Activated CD4-positive, alpha-beta T cell treated with anti-CD3 and anti-CD28 coated beads, Interleukin-2, amount 10 ng/mL, durations not matched to agents 24 days and 14 days (primary cell): ENCODE measurements at regions not wholly inside any gene's neighbourhood (a gene's known extent, or its start where the extent isn't known, plus 50 kb on each side); places are given as distances from the start of the nearest gene placed in this dataset.
"Not testable (repeated sequence)": the region's sequence is repeated elsewhere in the genome, so short reads cannot be mapped to it uniquely, and the experiment has no call there.

Source experiments
- DNase-seq: peaks from one replicate; pipeline ENCODE4 v3.0.0; 2022
- H3K27ac Mint-ChIP-seq: one replicate; pipeline ENCODE4 v1.8.0; 2022; ENCODE audit warnings: mild to moderate bottlenecking, mixed read lengths
- H3K27me3 Mint-ChIP-seq: one replicate; pipeline ENCODE4 v1.8.0; 2022; ENCODE audit warnings: mixed read lengths
- H3K36me3 Mint-ChIP-seq: one replicate; pipeline ENCODE4 v1.8.0; 2022; ENCODE audit warnings: low read depth, mild to moderate bottlenecking, mixed read lengths
- H3K4me1 Mint-ChIP-seq: one replicate; pipeline ENCODE4 v1.8.0; 2021; ENCODE audit warnings: mixed read lengths
- H3K4me3 Mint-ChIP-seq: one replicate; pipeline ENCODE4 v1.8.0; 2022; ENCODE audit warnings: mild to moderate bottlenecking, moderate library complexity, mixed read lengths
- H3K9me3 Mint-ChIP-seq: one replicate; pipeline ENCODE4 v1.8.0; 2021; ENCODE audit warnings: mixed read lengths
- intact Hi-C: fragments of 100-400 bp; cut with micrococcal nuclease; formaldehyde crosslinking; loops from one replicate; pipeline ENCODE4 v1.15.1; 2023

- intact Hi-C loops = no loop called here
These were observed 360.2 kb downstream of the ZIC3 start for GRCh38 chrX:137926090-137926489.

GRCh38 chrX:137929951-137930350 is 364.0 kb downstream of the ZIC3 start:
- intact Hi-C loops = no loop called here
- no peaks in the 10 kb centered on the region for H3K4me1 Mint-ChIP-seq
- no peak for DNase-seq
- H3K36me3 Mint-ChIP-seq = no peaks in the 10 kb centered on the region
- H3K27me3 Mint-ChIP-seq = no peaks in the 10 kb centered on the region
- H3K4me3 Mint-ChIP-seq = no peak overlapping the region
- no peak overlapping the region for H3K27ac Mint-ChIP-seq
- no peaks in the 10 kb centered on the region for H3K9me3 Mint-ChIP-seq

More at GRCh38 chrX:137926090-137926489, 360.2 kb downstream of the ZIC3 start:
- Mint-ChIP-seq H3K4me1 (no peaks in the 10 kb centered on the region), H3K9me3 (no peaks in the 10 kb centered on the region), H3K27ac (no peak overlapping the region), H3K27me3 (no peaks in the 10 kb centered on the region), H3K4me3 (no peak overlapping the region), H3K36me3 (no peaks in the 10 kb centered on the region)
- DNase-seq = no peak

- no peak overlapping the region for H3K27ac Mint-ChIP-seq
- intact Hi-C loops = no loop called here
- H3K9me3 Mint-ChIP-seq = no peaks in the 10 kb centered on the region
- H3K4me1 Mint-ChIP-seq = no peaks in the 10 kb centered on the region
- no peak overlapping the region for H3K4me3 Mint-ChIP-seq
- H3K27me3 Mint-ChIP-seq = no peaks in the 10 kb centered on the region
- DNase-seq = no peak
- H3K36me3 Mint-ChIP-seq = no peaks in the 10 kb centered on the region
These were observed 364.6 kb downstream of the ZIC3 start for GRCh38 chrX:137930533-137930932.

- H3K27ac Mint-ChIP-seq, DNase-seq, H3K4me1 Mint-ChIP-seq, H3K36me3 Mint-ChIP-seq, H3K4me3 Mint-ChIP-seq, intact Hi-C loops, H3K9me3 Mint-ChIP-seq, H3K27me3 Mint-ChIP-seq: not testable (repeated sequence)
These were observed 368.3 kb downstream of the ZIC3 start for GRCh38 chrX:137934214-137934613.

- H3K36me3 Mint-ChIP-seq, H3K9me3 Mint-ChIP-seq, H3K4me1 Mint-ChIP-seq, H3K27me3 Mint-ChIP-seq, H3K4me3 Mint-ChIP-seq, intact Hi-C loops, H3K27ac Mint-ChIP-seq, DNase-seq: not testable (repeated sequence)
These were observed 369.0 kb downstream of the ZIC3 start for GRCh38 chrX:137934887-137935286.

- intact Hi-C loops = no loop called here
- H3K9me3 Mint-ChIP-seq = no peaks in the 10 kb centered on the region
- no peak for DNase-seq
- H3K27ac Mint-ChIP-seq = no peak overlapping the region
- no peaks in the 10 kb centered on the region for H3K4me1 Mint-ChIP-seq
- H3K4me3 Mint-ChIP-seq = no peak overlapping the region
- no peaks in the 10 kb centered on the region for H3K36me3 Mint-ChIP-seq
- H3K27me3 Mint-ChIP-seq = no peaks in the 10 kb centered on the region
These were observed 379.5 kb downstream of the ZIC3 start for GRCh38 chrX:137945470-137945869.

GRCh38 chrX:137969191-137969590 is 403.3 kb downstream of the ZIC3 start:
- Mint-ChIP-seq H3K27ac (no peak overlapping the region), H3K27me3 (no peaks in the 10 kb centered on the region), H3K9me3 (no peaks in the 10 kb centered on the region), H3K4me1 (no peaks in the 10 kb centered on the region), H3K4me3 (no peak overlapping the region), H3K36me3 (no peaks in the 10 kb centered on the region)
- DNase-seq = no peak
- intact Hi-C loops = no loop called here

GRCh38 chrX:137982472-137983172 is 416.7 kb downstream of the ZIC3 start:
- DNase-seq = no peak
- no peaks in the 10 kb centered on the region for H3K9me3 Mint-ChIP-seq
- intact Hi-C loops = no loop called here
- no peak overlapping the region for H3K27ac Mint-ChIP-seq
- H3K36me3 Mint-ChIP-seq = no peaks in the 10 kb centered on the region
- H3K27me3 Mint-ChIP-seq = no peaks in the 10 kb centered on the region
- H3K4me3 Mint-ChIP-seq = no peak overlapping the region
- H3K4me1 Mint-ChIP-seq = no peaks in the 10 kb centered on the region

- intact Hi-C loops = no loop called here
- H3K4me1 Mint-ChIP-seq = no peaks in the 10 kb centered on the region
- DNase-seq = no peak
- no peaks in the 10 kb centered on the region for H3K27me3 Mint-ChIP-seq
- no peaks in the 10 kb centered on the region for H3K9me3 Mint-ChIP-seq
- H3K27ac Mint-ChIP-seq = no peak overlapping the region
- H3K36me3 Mint-ChIP-seq = no peaks in the 10 kb centered on the region
- H3K4me3 Mint-ChIP-seq = no peak overlapping the region
These were observed 422.5 kb downstream of the ZIC3 start for GRCh38 chrX:137988470-137988869.

- DNase-seq = no peak
- intact Hi-C loops = no loop called here
- no peaks in the 10 kb centered on the region for H3K27me3 Mint-ChIP-seq
- no peak overlapping the region for H3K4me3 Mint-ChIP-seq
- H3K36me3 Mint-ChIP-seq = no peaks in the 10 kb centered on the region
- H3K27ac Mint-ChIP-seq = no peak overlapping the region
- no peaks in the 10 kb centered on the region for H3K4me1 Mint-ChIP-seq
- no peaks in the 10 kb centered on the region for H3K9me3 Mint-ChIP-seq
These were observed 432.7 kb downstream of the ZIC3 start for GRCh38 chrX:137998619-137999018.

- no peak overlapping the region for H3K27ac Mint-ChIP-seq
- DNase-seq = no peak
- no peaks in the 10 kb centered on the region for H3K36me3 Mint-ChIP-seq
- H3K9me3 Mint-ChIP-seq = no peaks in the 10 kb centered on the region
- H3K4me3 Mint-ChIP-seq = no peak overlapping the region
- H3K27me3 Mint-ChIP-seq = no peaks in the 10 kb centered on the region
- H3K4me1 Mint-ChIP-seq = no peaks in the 10 kb centered on the region
- intact Hi-C loops = no loop called here
These were observed 433.1 kb downstream of the ZIC3 start for GRCh38 chrX:137999071-137999470.

- Mint-ChIP-seq H3K36me3 (no peaks in the 10 kb centered on the region), H3K27ac (no peak overlapping the region), H3K4me3 (no peak overlapping the region), H3K4me1 (no peaks in the 10 kb centered on the region), H3K27me3 (no peaks in the 10 kb centered on the region), H3K9me3 (no peaks in the 10 kb centered on the region)
- DNase-seq = no peak
- intact Hi-C loops = no loop called here
These were observed 433.6 kb downstream of the ZIC3 start for GRCh38 chrX:137999552-137999951.

- Mint-ChIP-seq H3K4me3 (no peak overlapping the region), H3K27ac (no peak overlapping the region), H3K4me1 (no peaks in the 10 kb centered on the region), H3K9me3 (no peaks in the 10 kb centered on the region), H3K27me3 (no peaks in the 10 kb centered on the region), H3K36me3 (no peaks in the 10 kb centered on the region)
- DNase-seq = no peak
- intact Hi-C loops = no loop called here
These were observed 435.3 kb downstream of the ZIC3 start for GRCh38 chrX:138001226-138001625.

- DNase-seq = no peak
- Mint-ChIP-seq H3K9me3 (no peaks in the 10 kb centered on the region), H3K27ac (no peak overlapping the region), H3K4me3 (no peak overlapping the region), H3K36me3 (no peaks in the 10 kb centered on the region), H3K27me3 (no peaks in the 10 kb centered on the region), H3K4me1 (no peaks in the 10 kb centered on the region)
- intact Hi-C loops = no loop called here
These were observed 440.3 kb downstream of the ZIC3 start for GRCh38 chrX:138006180-138006579.

GRCh38 chrX:138008281-138008680 is 442.4 kb downstream of the ZIC3 start:
- no peak overlapping the region for H3K4me3 Mint-ChIP-seq
- no peaks in the 10 kb centered on the region for H3K27me3 Mint-ChIP-seq
- H3K27ac Mint-ChIP-seq = no peak overlapping the region
- H3K9me3 Mint-ChIP-seq = no peaks in the 10 kb centered on the region
- intact Hi-C loops = no loop called here
- DNase-seq = no peak
- no peaks in the 10 kb centered on the region for H3K4me1 Mint-ChIP-seq
- no peaks in the 10 kb centered on the region for H3K36me3 Mint-ChIP-seq
